HL-60 (cell line): ENCODE measurements at regions not wholly inside any gene's neighbourhood (a gene's known extent, or its start where the extent isn't known, plus 50 kb on each side); places are given as distances from the start of the nearest gene placed in this dataset.
"Not testable (repeated sequence)": the region's sequence is repeated elsewhere in the genome, so short reads cannot be mapped to it uniquely, and the experiment has no call there.

ENCODE experiments used
- DNase-seq, 2 experiments: peaks; one replicate each; pipeline ENCODE4 v3.0.0-alpha.2; 2010 to 2020; ENCODE audit warnings: low read depth in 1 of 2, low spot score in 1 of 2
- H3K27ac ChIP-seq: fragments of 250-450 bp; sonication (Bioruptor Pico); replicated peaks from 2 replicates; pipeline ENCODE4 v1.5.1; 2020; ENCODE audit warnings: mild to moderate bottlenecking, moderate library complexity
- H3K27me3 ChIP-seq: fragments of 250-450 bp; sonication (Bioruptor Pico); 2 replicates; pipeline ENCODE4 v1.5.1; 2021; ENCODE audit warnings: mild to moderate bottlenecking, moderate library complexity; ENCODE audit not compliant: insufficient read depth, poor library complexity, severe bottlenecking
- H3K4me3 ChIP-seq: replicated peaks from 2 replicates; pipeline ENCODE4 v1.5.1; 2011; ENCODE audit warnings: mild to moderate bottlenecking, control low read depth, low read length; ENCODE audit not compliant: insufficient read depth
- CTCF ChIP-seq: IDR thresholded peaks from one replicate; pipeline ENCODE4 v1.5.1; 2011; ENCODE audit warnings: low read length, control low read depth, inconsistent platforms; ENCODE audit not compliant: insufficient read depth
- GABPA ChIP-seq: IDR thresholded peaks from 2 replicates; pipeline ENCODE4 v1.6.1; 2012; ENCODE audit warnings: low read depth
- POLR2AphosphoS5 ChIP-seq: IDR thresholded peaks from 2 replicates; pipeline ENCODE4 v1.6.1; 2012; ENCODE audit warnings: low read depth
- REST ChIP-seq: IDR thresholded peaks from 2 replicates; pipeline ENCODE4 v1.6.1; 2012; ENCODE audit warnings: low read depth; ENCODE audit not compliant: insufficient replicate concordance
- SPI1 ChIP-seq: IDR thresholded peaks from 2 replicates; pipeline ENCODE4 v1.6.1; 2012; ENCODE audit warnings: low read depth, mild to moderate bottlenecking, borderline replicate concordance

GRCh38 chr2:121153516-121153915 is 131.5 kb downstream of the TFCP2L1 start:
- H3K27me3 ChIP-seq, result no peaks in the 10 kb centered on the region
- H3K4me3 ChIP-seq, result no peak overlapping the region
- no peak overlapping the region for H3K27ac ChIP-seq
- DNase-seq, result no peak
- no peak for TF ChIP-seq REST
- no peak for TF ChIP-seq POLR2AphosphoS5
- TF ChIP-seq SPI1, result no peak
- TF ChIP-seq GABPA, result no peak
- TF ChIP-seq CTCF, result no peak

GRCh38 chr2:121155502-121156056 is 129.4 kb downstream of the TFCP2L1 start:
- DNase-seq, result no peak
- TF ChIP-seq GABPA (no peak), CTCF (no peak), POLR2AphosphoS5 (no peak)
- H3K27me3 ChIP-seq, result no peaks in the 10 kb centered on the region
- no peak overlapping the region for H3K27ac ChIP-seq
- H3K4me3 ChIP-seq, result no peak overlapping the region

GRCh38 chr2:121157481-121157880 is 127.5 kb downstream of the TFCP2L1 start:
- not testable (repeated sequence) for H3K27me3 ChIP-seq, DNase-seq, H3K4me3 ChIP-seq, H3K27ac ChIP-seq

GRCh38 chr2:121159291-121160071 is 125.5 kb downstream of the TFCP2L1 start:
- DNase-seq, result no peak
- Histone ChIP-seq H3K27ac (no peak overlapping the region), H3K27me3 (no peaks in the 10 kb centered on the region), H3K4me3 (no peak overlapping the region)
- no peak for TF ChIP-seq CTCF
- TF ChIP-seq POLR2AphosphoS5, result no peak
- TF ChIP-seq GABPA, result no peak
- TF ChIP-seq SPI1, result no peak
- TF ChIP-seq REST, result no peak
